NCI-H774 (cell line): ENCODE measurements at regions not wholly inside any gene's neighbourhood (a gene's known extent, or its start where the extent isn't known, plus 50 kb on each side); places are given as distances from the start of the nearest gene placed in this dataset.
A peak's percentile ranks its signal among the peaks of the same experiment; 100 is the strongest.

Experiments used
- DNase-seq: peaks from one replicate; lab custom pipeline; 2025; lab: John Stamatoyannopoulos, UW

- no peak for DNase-seq
Measured at GRCh38 chr7:86947929-86948328, 111.5 kb downstream of the ELAPOR2 start.

- no peak for DNase-seq
Measured at GRCh38 chr7:86943447-86943846, 116.0 kb downstream of the ELAPOR2 start.

- no peak for DNase-seq
Measured at GRCh38 chr7:86942995-86943394, 116.5 kb downstream of the ELAPOR2 start.

- DNase-seq: no peak
Measured at GRCh38 chr7:86942081-86942480, 117.4 kb downstream of the ELAPOR2 start.

GRCh38 chr7:86939197-86939814 lies 120.1 kb downstream of the ELAPOR2 start:
- DNase-seq: peak; percentile 46

- DNase-seq: no peak
Measured at GRCh38 chr7:86937363-86937878, 122.0 kb downstream of the ELAPOR2 start.

- no peak for DNase-seq
Measured at GRCh38 chr7:86933295-86933845, 126.1 kb downstream of the ELAPOR2 start.

- no peak for DNase-seq
Measured at GRCh38 chr7:86932038-86932512, 127.4 kb downstream of the ELAPOR2 start.

GRCh38 chr7:86931439-86931838 lies 128.0 kb downstream of the ELAPOR2 start:
- no peak for DNase-seq

GRCh38 chr7:86930554-86931307 lies 128.7 kb downstream of the ELAPOR2 start:
- DNase-seq: no peak

- DNase-seq: no peak
Measured at GRCh38 chr7:86929293-86930109, 130.0 kb downstream of the ELAPOR2 start.

GRCh38 chr7:86928308-86928707 lies 131.1 kb downstream of the ELAPOR2 start:
- no peak for DNase-seq

GRCh38 chr7:86926732-86927131 lies 132.7 kb downstream of the ELAPOR2 start:
- DNase-seq: peak; percentile 13

- DNase-seq: no peak
Measured at GRCh38 chr7:86925221-86925620, 134.2 kb downstream of the ELAPOR2 start.

GRCh38 chr7:86923527-86923926 lies 135.9 kb downstream of the ELAPOR2 start:
- no peak for DNase-seq

GRCh38 chr7:86920154-86920553 lies 139.3 kb downstream of the ELAPOR2 start:
- no peak for DNase-seq

- no peak for DNase-seq
Measured at GRCh38 chr7:86918245-86918644, 141.2 kb downstream of the ELAPOR2 start.

GRCh38 chr7:86916277-86916825 lies 143.1 kb downstream of the ELAPOR2 start:
- no peak for DNase-seq

- no peak for DNase-seq
Measured at GRCh38 chr7:86914551-86914950, 144.9 kb downstream of the ELAPOR2 start.
